KMS-11 (cell line): ENCODE measurements at regions not wholly inside any gene's neighbourhood (a gene's known extent, or its start where the extent isn't known, plus 50 kb on each side); places are given as distances from the start of the nearest gene placed in this dataset.

Experiments used
- H2AFZ ChIP-seq: fragments of 200-600 bp; sonication (generic); 2 replicates; pipeline ENCODE4 v1.6.1; 2016; ENCODE audit warnings: antibody characterized with exemption, mixed run types, low read depth
- H3K27ac ChIP-seq: fragments of 200-600 bp; sonication (generic); 2 replicates; pipeline ENCODE4 v1.6.1; 2016; ENCODE audit warnings: mild to moderate bottlenecking, mixed run types
- H3K27me3 ChIP-seq: fragments of 200-600 bp; sonication (generic); 2 replicates; pipeline ENCODE4 v1.6.1; 2017; ENCODE audit warnings: mild to moderate bottlenecking, low read depth, mixed run types, moderate library complexity; ENCODE audit not compliant: insufficient read depth
- H3K36me3 ChIP-seq: fragments of 200-600 bp; sonication (generic); 2 replicates; pipeline ENCODE4 v1.6.1; 2017; ENCODE audit warnings: mild to moderate bottlenecking, mixed run types; ENCODE audit not compliant: insufficient read depth
- H3K4me1 ChIP-seq: fragments of 200-600 bp; sonication (generic); 2 replicates; pipeline ENCODE4 v1.6.1; 2016; ENCODE audit warnings: mild to moderate bottlenecking, low read depth, mixed run types; ENCODE audit not compliant: poor library complexity, severe bottlenecking
- H3K4me2 ChIP-seq: fragments of 200-600 bp; sonication (generic); 2 replicates; pipeline ENCODE4 v1.7.0; 2016; ENCODE audit warnings: mild to moderate bottlenecking, mixed run types
- H3K4me3 ChIP-seq: fragments of 200-600 bp; sonication (generic); IDR thresholded peaks from 2 replicates; pipeline ENCODE4 v1.6.1; 2017; ENCODE audit warnings: low read depth, low read length, mixed read lengths; ENCODE audit not compliant: insufficient read depth
- H3K79me2 ChIP-seq: fragments of 200-600 bp; sonication (generic); 2 replicates; pipeline ENCODE4 v1.6.1; 2016; ENCODE audit warnings: low read depth, mixed run types; ENCODE audit not compliant: insufficient read depth
- H3K9ac ChIP-seq: fragments of 200-600 bp; sonication (generic); 2 replicates; pipeline ENCODE4 v1.6.1; 2016; ENCODE audit warnings: mild to moderate bottlenecking, mixed run types
- H4K20me1 ChIP-seq: fragments of 200-600 bp; sonication (generic); 2 replicates; pipeline ENCODE4 v1.6.1; 2016; ENCODE audit warnings: mild to moderate bottlenecking, mixed run types; ENCODE audit not compliant: insufficient read depth
- TF ChIP-seq, protein P1 (sequence below): fragments of 200-600 bp; sonication (generic); conservative IDR thresholded peaks from 2 replicates; pipeline ENCODE4 v1.6.1; 2017; ENCODE audit warnings: low read depth, mild to moderate bottlenecking, antibody characterized with exemption, low read length, moderate library complexity, mixed read lengths

DNA sequence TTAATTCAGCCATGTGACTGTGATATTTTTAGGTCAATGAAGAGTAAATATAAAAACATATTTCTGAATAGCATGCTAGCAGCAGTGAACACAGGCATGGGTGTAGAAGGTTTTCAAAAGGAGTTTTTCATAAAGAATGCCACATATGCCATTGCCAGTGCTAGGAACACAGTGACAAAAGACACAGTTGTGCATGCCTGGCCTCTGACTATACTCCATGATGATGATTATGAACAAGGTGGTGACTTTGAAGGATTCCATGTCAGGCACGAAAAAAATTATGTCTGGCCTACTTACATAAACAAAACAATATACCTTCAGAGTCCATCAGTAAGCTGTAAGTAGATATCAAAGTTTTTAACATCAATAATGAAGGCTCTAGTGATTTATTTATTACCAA is 438.7 kb downstream of the TLE1 start:
- no peaks in the 10 kb centered on the region for H3K36me3 ChIP-seq
- H4K20me1 ChIP-seq: no peaks in the 10 kb centered on the region
- H3K4me1 ChIP-seq: no peaks in the 10 kb centered on the region
- H3K4me2 ChIP-seq: no peak overlapping the region
- no peak overlapping the region for H3K27ac ChIP-seq
- TF ChIP-seq, protein P1, sequence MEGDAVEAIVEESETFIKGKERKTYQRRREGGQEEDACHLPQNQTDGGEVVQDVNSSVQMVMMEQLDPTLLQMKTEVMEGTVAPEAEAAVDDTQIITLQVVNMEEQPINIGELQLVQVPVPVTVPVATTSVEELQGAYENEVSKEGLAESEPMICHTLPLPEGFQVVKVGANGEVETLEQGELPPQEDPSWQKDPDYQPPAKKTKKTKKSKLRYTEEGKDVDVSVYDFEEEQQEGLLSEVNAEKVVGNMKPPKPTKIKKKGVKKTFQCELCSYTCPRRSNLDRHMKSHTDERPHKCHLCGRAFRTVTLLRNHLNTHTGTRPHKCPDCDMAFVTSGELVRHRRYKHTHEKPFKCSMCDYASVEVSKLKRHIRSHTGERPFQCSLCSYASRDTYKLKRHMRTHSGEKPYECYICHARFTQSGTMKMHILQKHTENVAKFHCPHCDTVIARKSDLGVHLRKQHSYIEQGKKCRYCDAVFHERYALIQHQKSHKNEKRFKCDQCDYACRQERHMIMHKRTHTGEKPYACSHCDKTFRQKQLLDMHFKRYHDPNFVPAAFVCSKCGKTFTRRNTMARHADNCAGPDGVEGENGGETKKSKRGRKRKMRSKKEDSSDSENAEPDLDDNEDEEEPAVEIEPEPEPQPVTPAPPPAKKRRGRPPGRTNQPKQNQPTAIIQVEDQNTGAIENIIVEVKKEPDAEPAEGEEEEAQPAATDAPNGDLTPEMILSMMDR: no peak
- H3K4me3 ChIP-seq: no peak overlapping the region
- H2AFZ ChIP-seq: no peak overlapping the region
- no peaks in the 10 kb centered on the region for H3K27me3 ChIP-seq
- H3K79me2 ChIP-seq: no peaks in the 10 kb centered on the region
- no peak overlapping the region for H3K9ac ChIP-seq

DNA sequence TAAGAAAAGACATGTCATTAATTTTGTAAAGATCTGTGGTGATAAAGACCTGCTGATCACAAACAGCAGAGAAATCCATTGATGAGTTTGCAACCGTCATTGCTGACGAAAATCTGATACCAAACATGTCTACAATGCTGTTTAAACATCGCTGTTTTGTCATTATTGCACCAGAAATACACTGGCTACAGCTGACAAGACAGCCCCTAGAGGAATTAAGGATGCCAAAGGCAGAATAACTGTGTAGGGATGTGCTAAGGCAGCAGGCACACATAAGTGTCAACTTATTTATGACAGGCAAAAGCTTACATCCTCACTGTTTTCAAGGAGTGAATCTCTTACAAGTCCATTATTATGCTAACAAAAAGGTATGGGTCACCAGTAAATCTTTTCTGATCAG is 439.3 kb downstream of the TLE1 start:
- no peaks in the 10 kb centered on the region for H3K79me2 ChIP-seq
- no peaks in the 10 kb centered on the region for H4K20me1 ChIP-seq
- no peak overlapping the region for H2AFZ ChIP-seq
- TF ChIP-seq, protein P1: no peak
- no peak overlapping the region for H3K4me2 ChIP-seq
- H3K4me1 ChIP-seq: no peaks in the 10 kb centered on the region
- H3K36me3 ChIP-seq: no peaks in the 10 kb centered on the region
- no peak overlapping the region for H3K4me3 ChIP-seq
- H3K27ac ChIP-seq: no peak overlapping the region
- no peak overlapping the region for H3K9ac ChIP-seq
- no peaks in the 10 kb centered on the region for H3K27me3 ChIP-seq

DNA sequence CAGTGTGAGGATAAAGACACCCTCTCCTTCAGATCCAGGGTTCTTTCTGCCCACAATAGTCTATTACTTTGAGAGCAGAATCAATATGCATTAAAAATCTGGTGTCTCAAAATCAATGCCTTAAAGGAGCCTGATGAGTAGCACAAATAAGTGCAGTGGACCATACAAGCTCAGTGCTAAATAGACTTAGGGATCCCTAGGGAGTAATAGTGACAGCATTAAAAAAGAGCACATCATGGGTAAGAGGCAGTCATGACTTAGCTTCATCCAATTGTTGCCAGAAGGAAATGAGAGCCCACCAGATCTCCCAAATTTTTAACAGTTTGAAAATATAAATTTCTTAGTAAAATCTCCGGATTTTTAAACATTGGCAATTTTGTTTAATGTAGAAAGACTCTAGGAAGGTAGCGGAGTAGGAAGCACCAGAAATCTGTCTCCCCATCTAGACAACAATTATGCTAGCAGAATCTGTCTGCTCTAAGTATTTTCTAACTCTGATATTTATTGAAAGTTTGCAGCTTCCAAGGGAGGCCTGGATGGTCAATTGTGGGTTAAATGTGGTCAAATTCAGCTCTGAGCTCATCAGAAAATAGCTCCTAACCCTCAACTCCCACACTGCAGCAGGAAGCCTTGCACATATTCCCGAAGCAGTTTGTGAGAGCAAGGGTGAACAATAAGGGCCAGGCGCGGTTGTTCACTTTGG is 443.9 kb downstream of the TLE1 start:
- Histone ChIP-seq H4K20me1 (no peaks in the 10 kb centered on the region), H2AFZ (no peak overlapping the region), H3K4me2 (no peak overlapping the region), H3K4me3 (no peak overlapping the region), H3K9ac (no peak overlapping the region), H3K79me2 (no peaks in the 10 kb centered on the region), H3K36me3 (no peaks in the 10 kb centered on the region), H3K27ac (no peak overlapping the region), H3K4me1 (no peaks in the 10 kb centered on the region), H3K27me3 (no peaks in the 10 kb centered on the region)
- TF ChIP-seq, protein P1: no peak

DNA sequence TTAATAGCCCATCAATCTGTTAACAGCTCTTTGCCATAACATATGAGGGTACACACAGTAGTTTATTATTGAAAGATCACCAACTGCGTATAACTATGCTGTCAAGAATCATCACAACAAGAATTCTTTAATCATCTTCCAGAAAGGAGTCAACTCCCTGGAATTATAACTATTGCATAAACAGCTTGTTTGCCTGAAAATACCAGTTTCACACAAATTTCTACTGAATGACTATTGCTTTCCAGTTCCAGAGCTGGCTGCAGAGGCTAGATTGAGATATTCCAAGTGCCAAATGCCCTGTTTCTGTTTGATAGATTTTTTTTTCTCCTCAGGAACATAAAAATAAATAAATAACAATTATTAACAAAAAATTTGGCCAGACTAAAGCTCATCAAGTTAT is 444.7 kb downstream of the TLE1 start:
- Histone ChIP-seq H3K4me2 (no peak overlapping the region), H3K27me3 (no peaks in the 10 kb centered on the region), H2AFZ (no peak overlapping the region), H3K4me1 (no peaks in the 10 kb centered on the region), H3K36me3 (no peaks in the 10 kb centered on the region), H3K9ac (no peak overlapping the region), H3K27ac (no peak overlapping the region), H3K4me3 (no peak overlapping the region), H4K20me1 (no peaks in the 10 kb centered on the region), H3K79me2 (no peaks in the 10 kb centered on the region)
- TF ChIP-seq, protein P1: no peak
